A673 (cell line): ENCODE measurements at regions not wholly inside any gene's neighbourhood (a gene's known extent, or its start where the extent isn't known, plus 50 kb on each side); places are given as distances from the start of the nearest gene placed in this dataset.
A peak's percentile ranks its signal among the peaks of the same experiment; 100 is the strongest.

Experiments used
- BruUV-seq: library from RNA; stranded (reverse); fragments of 400-500 nt; replicated peaks from 2 replicates; lab custom pipeline; 2021; lab: Mats Ljungman, UMichigan
- CTCF ChIA-PET: fragments of 300-600 bp; sonication (Branson Sonifier 250); formaldehyde crosslinking; loops from one replicate; lab custom pipeline; 2022; ENCODE audit warnings: antibody characterized with exemption; lab: Charles Lee
- POLR2A ChIA-PET: fragments of 300-600 bp; sonication (Branson Sonifier 250); formaldehyde crosslinking; loops from one replicate; lab custom pipeline; 2022; ENCODE audit warnings: antibody characterized with exemption; ENCODE audit not compliant: low non-redundant PET; lab: Charles Lee
- DNase-seq: peaks from one replicate; pipeline ENCODE4 v3.0.0-alpha.2; 2015; ENCODE audit warnings: low spot score
- H3K27ac ChIP-seq: fragments of 200-600 bp; sonication (generic); 2 replicates; pipeline ENCODE4 v1.5.1; 2016; ENCODE audit warnings: mixed run types, low read depth, mild to moderate bottlenecking, mixed read lengths, antibody characterized with exemption, low read length; ENCODE audit not compliant: poor library complexity, severe bottlenecking
- H3K27me3 ChIP-seq: fragments of 200-600 bp; sonication (generic); replicated peaks from 2 replicates; pipeline ENCODE4 v1.6.1; 2017; ENCODE audit warnings: mixed run types, low read depth, mild to moderate bottlenecking, mixed read lengths, antibody characterized with exemption, low read length; ENCODE audit not compliant: insufficient read depth, poor library complexity
- H3K36me3 ChIP-seq: fragments of 200-600 bp; sonication (generic); 2 replicates; pipeline ENCODE4 v1.6.1; 2016; ENCODE audit warnings: mixed run types, mild to moderate bottlenecking, mixed read lengths, antibody characterized with exemption, low read length; ENCODE audit not compliant: insufficient read depth, poor library complexity, severe bottlenecking
- H3K4me1 ChIP-seq: fragments of 200-600 bp; sonication (generic); 2 replicates; pipeline ENCODE4 v1.6.1; 2017; ENCODE audit warnings: mixed run types, mild to moderate bottlenecking, mixed read lengths, antibody characterized with exemption, low read length; ENCODE audit not compliant: insufficient read depth, poor library complexity, severe bottlenecking
- H3K4me3 ChIP-seq: fragments of 200-600 bp; sonication (generic); 2 replicates; pipeline ENCODE4 v1.5.1; 2016; ENCODE audit warnings: low read depth, mixed run types, mild to moderate bottlenecking, mixed read lengths, low read length; ENCODE audit not compliant: poor library complexity, severe bottlenecking
- H3K9me3 ChIP-seq: fragments of 200-600 bp; sonication (generic); 2 replicates; pipeline ENCODE4 v1.6.1; 2016; ENCODE audit warnings: mixed run types, low read depth, mild to moderate bottlenecking, mixed read lengths, antibody characterized with exemption, low read length; ENCODE audit not compliant: poor library complexity, severe bottlenecking
- EZH2 ChIP-seq: fragments of 200-600 bp; sonication (generic); IDR thresholded peaks from 2 replicates; pipeline ENCODE4 v1.6.1; 2017; ENCODE audit warnings: borderline replicate concordance, low read depth, mild to moderate bottlenecking, mixed read lengths, antibody characterized with exemption, low read length; ENCODE audit not compliant: poor library complexity, severe bottlenecking
- intact Hi-C: fragments of 100-400 bp; cut with micrococcal nuclease; formaldehyde crosslinking; loops from one replicate; pipeline ENCODE4 v1.10.0; 2022; ENCODE audit not compliant: unreplicated experiment
- TF ChIP-seq, protein P1 (sequence below): fragments of 300-800, 200-600 bp; sonication (generic); conservative IDR thresholded peaks from 2 replicates; pipeline ENCODE4 v1.5.1; 2017; ENCODE audit warnings: low read depth, mild to moderate bottlenecking, antibody characterized with exemption, low read length, moderate library complexity, mixed read lengths

DNA sequence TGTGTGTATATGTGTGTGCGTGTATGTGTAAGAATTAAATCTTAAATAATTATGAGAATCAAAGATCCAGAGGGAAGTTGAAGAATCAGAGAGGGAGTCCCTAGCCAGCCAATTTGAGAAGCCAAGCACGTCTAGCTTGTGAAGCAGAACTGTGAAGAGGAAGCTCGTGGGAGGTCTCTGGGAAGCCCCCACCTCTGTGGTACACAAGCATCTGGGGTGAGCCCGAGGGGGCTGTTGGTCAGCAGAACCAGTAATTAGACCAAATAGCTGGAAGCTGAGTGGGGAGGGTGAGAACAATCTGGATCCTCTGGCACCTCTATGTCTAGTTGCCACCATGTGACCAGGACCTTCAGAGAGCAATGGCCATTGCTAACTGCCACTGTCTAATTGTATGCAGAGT lies 162.7 kb upstream of the ADRA1D start:
- ChIA-PET CTCF (no interaction called here), POLR2A (interaction anchor here (0.7 kb wide), 1 partner anchor 34 kb away, joined by 3 read pairs; no protein-coding TSS in a partner anchor)
- no peak overlapping the region for H3K4me3 ChIP-seq
- H3K27me3 ChIP-seq = no peaks in the 10 kb centered on the region
- no peak for TF ChIP-seq EZH2
- TF ChIP-seq, protein P1, sequence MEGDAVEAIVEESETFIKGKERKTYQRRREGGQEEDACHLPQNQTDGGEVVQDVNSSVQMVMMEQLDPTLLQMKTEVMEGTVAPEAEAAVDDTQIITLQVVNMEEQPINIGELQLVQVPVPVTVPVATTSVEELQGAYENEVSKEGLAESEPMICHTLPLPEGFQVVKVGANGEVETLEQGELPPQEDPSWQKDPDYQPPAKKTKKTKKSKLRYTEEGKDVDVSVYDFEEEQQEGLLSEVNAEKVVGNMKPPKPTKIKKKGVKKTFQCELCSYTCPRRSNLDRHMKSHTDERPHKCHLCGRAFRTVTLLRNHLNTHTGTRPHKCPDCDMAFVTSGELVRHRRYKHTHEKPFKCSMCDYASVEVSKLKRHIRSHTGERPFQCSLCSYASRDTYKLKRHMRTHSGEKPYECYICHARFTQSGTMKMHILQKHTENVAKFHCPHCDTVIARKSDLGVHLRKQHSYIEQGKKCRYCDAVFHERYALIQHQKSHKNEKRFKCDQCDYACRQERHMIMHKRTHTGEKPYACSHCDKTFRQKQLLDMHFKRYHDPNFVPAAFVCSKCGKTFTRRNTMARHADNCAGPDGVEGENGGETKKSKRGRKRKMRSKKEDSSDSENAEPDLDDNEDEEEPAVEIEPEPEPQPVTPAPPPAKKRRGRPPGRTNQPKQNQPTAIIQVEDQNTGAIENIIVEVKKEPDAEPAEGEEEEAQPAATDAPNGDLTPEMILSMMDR = no peak
- intact Hi-C loops = no loop called here
- H3K36me3 ChIP-seq = no peaks in the 10 kb centered on the region
- BruUV-seq = no TSS peak
- no peaks in the 10 kb centered on the region for H3K9me3 ChIP-seq
- H3K27ac ChIP-seq = no peak overlapping the region
- peaks cover 4% of the 10 kb centered on the region for H3K4me1 ChIP-seq
- no peak for DNase-seq

DNA sequence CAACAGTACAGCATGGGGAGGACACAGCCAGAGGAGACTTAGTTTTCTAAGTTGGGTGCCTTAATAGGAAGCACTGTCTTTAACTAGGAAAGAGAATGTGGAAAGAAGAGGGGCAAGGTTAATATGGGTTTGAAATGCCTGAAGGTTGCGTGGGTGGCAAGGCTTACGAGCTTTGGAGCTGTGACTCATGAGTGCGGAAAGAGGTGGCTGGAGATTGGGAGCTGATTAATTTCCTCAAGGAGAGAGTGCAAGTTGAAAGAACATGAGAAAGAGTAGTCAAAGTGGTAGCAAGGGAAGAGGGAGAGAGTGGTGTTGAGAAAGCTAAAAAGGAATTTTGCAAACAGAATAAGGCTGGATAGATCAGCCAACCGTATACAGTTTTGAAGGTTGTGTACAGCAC lies 157.5 kb upstream of the ADRA1D start:
- H3K27me3 ChIP-seq = no peaks in the 10 kb centered on the region
- DNase-seq = peak; percentile 90
- intact Hi-C loops = no loop called here
- no peak for TF ChIP-seq EZH2
- TF ChIP-seq, protein P1 = no peak
- peaks cover 8% of the 10 kb centered on the region for H3K4me1 ChIP-seq
- no peak overlapping the region for H3K4me3 ChIP-seq
- ChIA-PET POLR2A (no interaction called here), CTCF (no interaction called here)
- no TSS peak for BruUV-seq
- H3K36me3 ChIP-seq = no peaks in the 10 kb centered on the region
- H3K27ac ChIP-seq = no peak overlapping the region
- no peaks in the 10 kb centered on the region for H3K9me3 ChIP-seq

DNA sequence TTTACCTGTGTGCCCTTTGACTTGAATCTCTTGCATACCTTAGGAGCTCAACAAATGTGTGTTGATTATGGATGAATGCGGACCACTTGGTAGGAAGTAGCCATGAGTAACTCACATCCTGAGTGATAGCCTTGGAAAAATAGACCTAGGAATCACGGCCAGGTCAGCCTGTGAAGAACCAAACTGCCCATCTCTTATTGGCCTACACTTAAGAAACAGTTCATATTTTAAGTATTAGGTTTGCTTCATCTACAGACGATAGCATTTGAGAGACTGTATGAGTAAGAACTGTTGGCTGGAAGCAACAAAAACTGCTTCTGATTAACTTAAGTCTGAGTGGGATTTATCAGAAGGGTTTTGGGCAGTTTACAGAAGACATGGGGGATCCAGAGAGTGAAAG lies 152.5 kb upstream of the ADRA1D start:
- TF ChIP-seq EZH2 = no peak
- TF ChIP-seq, protein P1 = no peak
- Histone ChIP-seq H3K9me3 (peaks cover 10% of the 10 kb centered on the region), H3K27ac (no peak overlapping the region), H3K4me3 (no peak overlapping the region), H3K4me1 (peaks cover 3% of the 10 kb centered on the region), H3K36me3 (no peaks in the 10 kb centered on the region), H3K27me3 (no peaks in the 10 kb centered on the region)
- CTCF ChIA-PET = no interaction called here
- BruUV-seq = no TSS peak
- POLR2A ChIA-PET = no interaction called here
- intact Hi-C loops = no loop called here
- no peak for DNase-seq
